Lung (tissue), 11 donors: ENCODE measurements at regions not wholly inside any gene's neighbourhood (a gene's known extent, or its start where the extent isn't known, plus 50 kb on each side); places are given as distances from the start of the nearest gene placed in this dataset.

ENCODE experiments used
- ATAC-seq: fragments of 200-7000 bp; cut with Tn5 transposase; one replicate; pipeline ENCODE4 v1.9.1; 2020; ENCODE audit warnings: moderate number of reproducible peaks; ENCODE audit not compliant: insufficient read depth, low FRiP score
- DNase-seq, 3 donors: peaks; one replicate each; pipeline ENCODE4 v3.0.0-alpha.2; 2013 to 2017
- H3K27ac ChIP-seq, 2 donors: one replicate each; pipeline ENCODE4 v1.5.1; 2013; ENCODE audit warnings: mild to moderate bottlenecking in 2 of 2, moderate library complexity in 2 of 2, control low read depth in 1 of 2, inconsistent platforms in 1 of 2, low read depth in 1 of 2, low read length in 1 of 2
- H3K27me3 ChIP-seq, 3 donors: one replicate each; pipeline ENCODE4 v1.5.1; 2013; ENCODE audit warnings: low read length in 2 of 3; ENCODE audit not compliant: control insufficient read depth in 3 of 3, insufficient read depth in 3 of 3
- H3K36me3 ChIP-seq, 4 donors: one replicate each; pipeline ENCODE4 v1.5.1; 2013; ENCODE audit warnings: low read length in 4 of 4, mild to moderate bottlenecking in 1 of 4, moderate library complexity in 1 of 4; ENCODE audit not compliant: control insufficient read depth in 4 of 4, insufficient read depth in 4 of 4
- H3K4me1 ChIP-seq, 5 donors: one replicate each; pipeline ENCODE4 v1.5.1; 2013; ENCODE audit warnings: low read length in 5 of 5, mild to moderate bottlenecking in 2 of 5, moderate library complexity in 1 of 5; ENCODE audit not compliant: control insufficient read depth in 5 of 5, insufficient read depth in 5 of 5
- H3K4me3 ChIP-seq: one replicate; pipeline ENCODE4 v1.5.1; 2013; ENCODE audit warnings: mild to moderate bottlenecking, control low read depth, moderate library complexity
- H3K9ac ChIP-seq, 2 donors: one replicate each; pipeline ENCODE4 v1.5.1; 2013; ENCODE audit warnings: low read length in 2 of 2, control low read depth in 1 of 2; ENCODE audit not compliant: insufficient read depth in 1 of 2
- H3K9me3 ChIP-seq, 4 donors: one replicate each; pipeline ENCODE4 v1.5.1; 2013; ENCODE audit warnings: low read length in 3 of 4, mild to moderate bottlenecking in 1 of 4, moderate library complexity in 1 of 4; ENCODE audit not compliant: control insufficient read depth in 4 of 4, insufficient read depth in 3 of 4
- WGBS, 2 donors: extraction: QIAGEN DNeasy Blood & Tissue Kit; methylation state at CpG; one replicate each; pipeline ENCODE4 v1.1.7; 2013; 5-methylcytosine and 5-hydroxymethylcytosine counted together
- TF ChIP-seq, protein P1 (sequence below): IDR thresholded peaks from 2 replicates; pipeline ENCODE4 v1.5.1; 2012; ENCODE audit warnings: mild to moderate bottlenecking; ENCODE audit errors: control extremely low read depth, extremely low read depth
- donor health status: control.
- donor health status: control.
- donor health status: Bipolar disorder and iron deficiency.
- donor health status: healthy.
- donor health status: DM: yes; HTN: yes; CAD: no.

DNA sequence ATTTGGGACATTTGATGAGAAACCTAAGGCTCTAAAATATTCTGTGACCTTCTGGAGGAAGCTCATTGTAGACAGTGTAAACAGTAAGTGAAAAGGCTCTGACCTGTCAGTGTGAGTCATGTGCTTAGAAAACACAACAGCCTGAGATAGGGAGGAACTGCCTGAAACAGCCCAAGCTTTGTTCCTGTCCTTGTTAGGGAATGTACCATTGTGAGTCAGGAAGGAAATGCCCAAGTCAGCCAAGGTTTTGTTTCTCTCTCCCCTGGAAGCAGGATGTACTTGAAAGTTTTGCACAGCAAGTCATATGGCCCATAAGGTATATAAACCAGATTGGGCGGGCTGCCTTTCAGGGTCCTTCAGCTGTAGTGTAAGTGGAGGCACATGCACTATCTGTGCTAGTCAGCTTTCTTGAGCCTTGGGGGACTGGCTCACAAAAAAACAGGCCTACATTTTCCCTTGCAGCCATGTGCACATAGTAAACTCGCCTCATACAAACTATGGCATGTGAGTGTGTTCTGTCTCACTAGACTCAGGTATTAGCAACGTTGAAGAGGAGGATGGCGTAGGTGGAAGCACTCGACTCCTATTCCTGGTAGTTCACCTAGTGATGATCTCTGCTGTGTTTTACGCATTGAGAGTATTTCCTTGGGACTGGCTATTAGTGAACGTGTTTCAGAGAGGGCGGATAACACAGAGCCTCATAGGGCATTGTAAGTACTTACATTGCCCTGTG is 141.2 kb upstream of the KLHL1 start:
- no peaks in the 10 kb centered on the region for H3K27me3 ChIP-seq
- H3K27ac ChIP-seq, result no peak overlapping the region
- peaks cover 0 to 3% (median 0%) of the 10 kb centered on the region in 4 donors for H3K9me3 ChIP-seq
- H3K4me3 ChIP-seq, result no peak overlapping the region
- no peaks in the 10 kb centered on the region for H3K36me3 ChIP-seq
- H3K4me1 ChIP-seq, result no peaks in the 10 kb centered on the region
- DNase-seq (no peak), ATAC-seq (no peak)
- no peak overlapping the region for H3K9ac ChIP-seq
- 91 to 92% methylated on average over 8 of the region's 8 CpGs for WGBS, 2 donors
- TF ChIP-seq, protein P1, sequence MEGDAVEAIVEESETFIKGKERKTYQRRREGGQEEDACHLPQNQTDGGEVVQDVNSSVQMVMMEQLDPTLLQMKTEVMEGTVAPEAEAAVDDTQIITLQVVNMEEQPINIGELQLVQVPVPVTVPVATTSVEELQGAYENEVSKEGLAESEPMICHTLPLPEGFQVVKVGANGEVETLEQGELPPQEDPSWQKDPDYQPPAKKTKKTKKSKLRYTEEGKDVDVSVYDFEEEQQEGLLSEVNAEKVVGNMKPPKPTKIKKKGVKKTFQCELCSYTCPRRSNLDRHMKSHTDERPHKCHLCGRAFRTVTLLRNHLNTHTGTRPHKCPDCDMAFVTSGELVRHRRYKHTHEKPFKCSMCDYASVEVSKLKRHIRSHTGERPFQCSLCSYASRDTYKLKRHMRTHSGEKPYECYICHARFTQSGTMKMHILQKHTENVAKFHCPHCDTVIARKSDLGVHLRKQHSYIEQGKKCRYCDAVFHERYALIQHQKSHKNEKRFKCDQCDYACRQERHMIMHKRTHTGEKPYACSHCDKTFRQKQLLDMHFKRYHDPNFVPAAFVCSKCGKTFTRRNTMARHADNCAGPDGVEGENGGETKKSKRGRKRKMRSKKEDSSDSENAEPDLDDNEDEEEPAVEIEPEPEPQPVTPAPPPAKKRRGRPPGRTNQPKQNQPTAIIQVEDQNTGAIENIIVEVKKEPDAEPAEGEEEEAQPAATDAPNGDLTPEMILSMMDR, result no peak

DNA sequence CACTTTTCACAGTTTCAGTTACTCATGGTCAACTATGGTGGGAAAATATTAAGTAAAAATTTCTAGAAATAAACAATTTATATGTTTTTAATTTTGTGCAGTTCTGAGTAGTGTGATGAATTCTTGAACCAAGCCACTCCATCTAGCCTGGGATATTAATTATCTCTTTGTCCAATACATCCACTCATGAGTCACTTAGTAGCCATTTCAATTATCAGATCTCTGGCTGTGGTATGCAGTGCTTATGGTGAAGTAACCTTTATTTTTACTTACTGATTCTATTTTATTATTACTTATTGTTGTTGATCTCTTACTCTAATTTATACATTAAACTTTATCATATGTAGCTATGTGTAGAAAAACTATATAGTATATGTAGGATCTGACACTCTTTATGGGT is 128.9 kb upstream of the KLHL1 start:
- no peak overlapping the region for H3K9ac ChIP-seq
- TF ChIP-seq, protein P1, result no peak
- DNase-seq (no peak), ATAC-seq (no peak)
- H3K36me3 ChIP-seq, result no peaks in the 10 kb centered on the region
- H3K4me1 ChIP-seq, result no peaks in the 10 kb centered on the region
- no peak overlapping the region for H3K27ac ChIP-seq
- H3K9me3 ChIP-seq, result peaks cover 0 to 9% (median 2%) of the 10 kb centered on the region in 4 donors
- no peak overlapping the region for H3K4me3 ChIP-seq
- H3K27me3 ChIP-seq, result no peaks in the 10 kb centered on the region

DNA sequence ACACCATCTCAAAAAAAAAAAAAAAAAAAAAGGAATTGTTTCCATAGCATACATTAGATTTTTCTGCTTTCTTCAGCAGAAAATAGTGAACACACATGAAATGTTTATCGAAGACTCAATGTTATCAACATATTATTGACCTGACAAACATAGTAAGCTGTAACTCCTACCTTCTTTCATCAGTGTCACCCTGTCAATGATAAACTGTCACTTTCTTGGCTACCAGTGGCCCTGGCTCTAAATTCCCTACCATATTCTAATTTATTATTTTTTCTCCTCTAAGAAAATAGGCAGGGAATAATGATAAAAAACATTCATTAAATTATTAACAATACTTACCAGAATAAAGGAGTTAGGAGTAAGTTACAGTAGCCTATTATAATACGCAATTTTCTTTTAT is 127.3 kb upstream of the KLHL1 start:
- no peak overlapping the region for H3K9ac ChIP-seq
- no peak overlapping the region for H3K4me3 ChIP-seq
- H3K4me1 ChIP-seq, result no peaks in the 10 kb centered on the region
- 87% methylated on average over 2 of the region's 2 CpGs for WGBS, 2 donors
- no peak overlapping the region for H3K27ac ChIP-seq
- TF ChIP-seq, protein P1, result no peak
- ATAC-seq (no peak), DNase-seq (no peak)
- H3K36me3 ChIP-seq, result no peaks in the 10 kb centered on the region
- H3K9me3 ChIP-seq, result peaks cover 0 to 9% (median 2%) of the 10 kb centered on the region in 4 donors
- no peaks in the 10 kb centered on the region for H3K27me3 ChIP-seq

DNA sequence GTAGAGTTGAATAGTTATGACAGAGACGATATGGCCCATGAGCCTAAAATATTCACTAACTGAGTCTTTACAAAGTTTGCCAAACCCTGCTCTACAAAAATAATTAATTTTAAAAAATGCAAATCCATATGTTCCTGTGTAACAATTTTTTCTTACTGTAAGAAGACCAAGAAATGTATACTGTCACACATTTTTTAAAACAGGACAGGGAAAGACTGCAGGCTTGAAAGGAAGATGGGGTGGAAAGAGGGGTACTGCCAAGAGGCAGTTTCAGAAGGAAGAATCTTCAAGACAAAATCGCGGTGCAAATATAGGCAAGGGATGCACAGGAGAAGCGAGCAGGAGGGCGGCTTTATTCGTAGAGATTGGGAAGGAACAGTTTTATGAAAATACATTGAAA is 115.7 kb upstream of the KLHL1 start:
- Histone ChIP-seq H3K9ac (no peak overlapping the region), H3K4me1 (no peaks in the 10 kb centered on the region), H3K36me3 (no peaks in the 10 kb centered on the region), H3K4me3 (no peak overlapping the region), H3K27ac (no peak overlapping the region), H3K9me3 (no peaks in the 10 kb centered on the region), H3K27me3 (no peaks in the 10 kb centered on the region)
- no peak for DNase-seq
- TF ChIP-seq, protein P1, result no peak
- ATAC-seq, result no peak
- 94 to 95% methylated on average over 6 of the region's 6 CpGs for WGBS, 2 donors
